Vagina (tissue), 2 donors: ENCODE measurements at regions not wholly inside any gene's neighbourhood (a gene's known extent, or its start where the extent isn't known, plus 50 kb on each side); places are given as distances from the start of the nearest gene placed in this dataset.

Experiments
- DNase-seq, 2 donors: peaks; one replicate each; pipeline ENCODE4 v3.0.0-alpha.2; 2017; ENCODE audit errors: extremely low spot score in 2 of 2
- H3K27ac ChIP-seq: fragments of 200-600 bp; sonication (generic); one replicate; pipeline ENCODE4 v1.5.1; 2019
- H3K27me3 ChIP-seq: fragments of 200-600 bp; sonication (generic); one replicate; pipeline ENCODE4 v1.5.1; 2019
- H3K36me3 ChIP-seq, 2 donors: fragments of 200-600 bp; sonication (generic); one replicate each; pipeline ENCODE4 v1.5.1; 2017 to 2019
- H3K4me1 ChIP-seq: fragments of 200-600 bp; sonication (generic); one replicate; pipeline ENCODE4 v1.5.1; 2019
- H3K4me3 ChIP-seq, 2 donors: fragments of 200-600 bp; sonication (generic); 1 replicate in 1 of 2; 2 replicates in 1 of 2; pipeline ENCODE4 v1.5.1; 2016 to 2019
- H3K9me3 ChIP-seq: fragments of 200-600 bp; sonication (generic); one replicate; pipeline ENCODE4 v1.5.1; 2019
- POLR2A ChIP-seq, 2 donors: fragments of 450-650 bp; IDR thresholded peaks; one replicate each; pipeline ENCODE4 v1.6.1; 2017; ENCODE audit warnings: antibody characterized with exemption in 2 of 2, mild to moderate bottlenecking in 2 of 2, moderate library complexity in 2 of 2
- POLR2AphosphoS5 ChIP-seq, 2 donors: sonication (generic); formaldehyde crosslinking; IDR thresholded peaks; one replicate each; pipeline ENCODE4 v1.9.0; 2017; ENCODE audit warnings: antibody characterized with exemption in 2 of 2, mild to moderate bottlenecking in 2 of 2, low read depth in 1 of 2; ENCODE audit not compliant: insufficient read depth in 1 of 2
- intact Hi-C: fragments of 100-400 bp; cut with DNase I; formaldehyde crosslinking; loops from one replicate; pipeline ENCODE4 v1.15.1; 2023
- TF ChIP-seq, protein P1 (sequence below), 3 experiments: fragments of 450-650 bp in 2 of 3; fragments of 200-600 bp in 1 of 3; sonication (generic) in 1 of 3; IDR thresholded peaks; one replicate each; pipeline ENCODE4 v1.5.1; 2017 to 2019; ENCODE audit warnings: antibody characterized with exemption in 3 of 3, mild to moderate bottlenecking in 2 of 3, moderate library complexity in 2 of 3

DNA sequence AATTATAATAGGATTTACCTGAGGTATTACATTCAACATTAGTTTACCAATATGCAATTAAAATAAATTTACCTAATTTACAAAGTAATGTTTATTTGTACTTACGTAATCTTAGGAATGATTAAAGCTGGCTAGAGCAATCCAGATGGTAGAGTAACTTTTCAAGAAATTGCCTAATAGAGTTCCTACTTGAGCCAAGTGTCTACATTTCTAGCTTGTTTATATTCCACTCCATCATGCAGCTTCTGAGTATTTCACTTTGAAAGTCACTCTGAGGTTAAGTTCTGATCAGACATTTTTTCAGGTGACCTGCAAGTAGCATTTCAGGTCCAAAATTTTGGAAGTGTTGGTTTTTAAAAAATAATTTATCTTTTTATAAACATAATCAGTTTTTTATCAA, 1080.7 kb downstream of the TRHDE start:
- H3K27me3 ChIP-seq = no peaks in the 10 kb centered on the region
- H3K9me3 ChIP-seq = no peaks in the 10 kb centered on the region
- H3K27ac ChIP-seq = no peak overlapping the region
- TF ChIP-seq POLR2A (IDR thresholded peaks at IDR 0.05) (no peak), POLR2AphosphoS5 (IDR thresholded peaks at IDR 0.05; ENCODE audit: insufficient read depth in 1 of 2, low read depth in 1 of 2) (no peak)
- TF ChIP-seq, protein P1, sequence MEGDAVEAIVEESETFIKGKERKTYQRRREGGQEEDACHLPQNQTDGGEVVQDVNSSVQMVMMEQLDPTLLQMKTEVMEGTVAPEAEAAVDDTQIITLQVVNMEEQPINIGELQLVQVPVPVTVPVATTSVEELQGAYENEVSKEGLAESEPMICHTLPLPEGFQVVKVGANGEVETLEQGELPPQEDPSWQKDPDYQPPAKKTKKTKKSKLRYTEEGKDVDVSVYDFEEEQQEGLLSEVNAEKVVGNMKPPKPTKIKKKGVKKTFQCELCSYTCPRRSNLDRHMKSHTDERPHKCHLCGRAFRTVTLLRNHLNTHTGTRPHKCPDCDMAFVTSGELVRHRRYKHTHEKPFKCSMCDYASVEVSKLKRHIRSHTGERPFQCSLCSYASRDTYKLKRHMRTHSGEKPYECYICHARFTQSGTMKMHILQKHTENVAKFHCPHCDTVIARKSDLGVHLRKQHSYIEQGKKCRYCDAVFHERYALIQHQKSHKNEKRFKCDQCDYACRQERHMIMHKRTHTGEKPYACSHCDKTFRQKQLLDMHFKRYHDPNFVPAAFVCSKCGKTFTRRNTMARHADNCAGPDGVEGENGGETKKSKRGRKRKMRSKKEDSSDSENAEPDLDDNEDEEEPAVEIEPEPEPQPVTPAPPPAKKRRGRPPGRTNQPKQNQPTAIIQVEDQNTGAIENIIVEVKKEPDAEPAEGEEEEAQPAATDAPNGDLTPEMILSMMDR (IDR thresholded peaks at IDR 0.05) = no peak
- intact Hi-C loops = no loop called here
- DNase-seq = no peak
- H3K36me3 ChIP-seq = no peaks in the 10 kb centered on the region
- H3K4me3 ChIP-seq = no peak overlapping the region
- no peaks in the 10 kb centered on the region for H3K4me1 ChIP-seq

DNA sequence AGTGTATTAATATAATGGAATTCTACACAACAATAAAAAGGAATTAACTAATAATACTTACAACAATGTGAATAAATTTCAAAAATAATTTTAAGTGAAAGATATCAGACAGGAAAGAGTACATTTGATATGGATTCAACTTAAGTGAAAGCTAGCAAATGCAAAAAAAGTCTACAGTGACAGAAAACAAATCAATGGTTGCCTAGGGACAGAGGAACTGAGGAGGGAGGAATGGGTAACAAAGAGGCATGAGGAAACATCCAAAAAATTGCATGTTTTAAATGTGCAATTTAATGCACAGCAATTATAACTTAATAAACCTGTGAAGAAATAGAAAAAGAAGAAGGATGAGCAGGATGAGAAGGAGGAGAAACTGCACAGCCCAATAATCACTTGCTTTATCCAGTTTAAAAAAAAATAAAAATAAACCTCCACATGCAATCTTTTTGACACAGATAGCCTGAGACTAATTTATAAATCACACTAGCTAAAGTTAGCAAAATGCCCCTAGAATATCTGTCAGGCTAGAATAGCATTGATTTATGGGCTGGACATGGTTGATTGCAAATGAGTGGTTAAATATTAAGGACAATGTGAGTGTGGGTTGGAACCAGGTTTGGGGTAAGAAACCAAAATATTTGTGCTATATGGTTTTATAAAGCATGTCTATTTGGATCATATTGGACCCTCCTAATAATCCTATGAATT, 1089.1 kb downstream of the TRHDE start:
- no peak for DNase-seq
- intact Hi-C loops = no loop called here
- Histone ChIP-seq H3K27ac (no peak overlapping the region), H3K4me3 (no peak overlapping the region), H3K27me3 (no peaks in the 10 kb centered on the region), H3K36me3 (no peaks in the 10 kb centered on the region), H3K4me1 (no peaks in the 10 kb centered on the region), H3K9me3 (no peaks in the 10 kb centered on the region)
- no peak for TF ChIP-seq POLR2A (IDR thresholded peaks at IDR 0.05)
- TF ChIP-seq, protein P1 (IDR thresholded peaks at IDR 0.05) = no peak
- no peak for TF ChIP-seq POLR2AphosphoS5 (IDR thresholded peaks at IDR 0.05; ENCODE audit: insufficient read depth in 1 of 2, low read depth in 1 of 2)

DNA sequence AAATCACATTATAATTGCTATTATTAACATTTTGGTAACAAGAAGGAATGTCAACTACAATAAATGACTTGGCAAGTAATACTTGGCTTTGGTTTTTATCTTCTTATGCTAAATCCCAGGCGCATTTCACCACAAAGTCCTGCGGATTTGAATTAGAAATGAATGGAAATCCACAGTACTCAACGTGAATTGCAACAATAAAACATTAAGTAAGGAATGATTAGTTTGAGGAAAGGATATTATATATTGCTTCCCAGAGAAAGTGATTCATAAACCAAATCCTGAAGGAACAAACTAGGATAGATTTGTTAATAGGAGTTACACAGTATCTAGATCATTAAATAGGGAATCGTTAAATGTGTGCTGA, 1089.7 kb downstream of the TRHDE start:
- intact Hi-C loops = no loop called here
- Histone ChIP-seq H3K36me3 (no peaks in the 10 kb centered on the region), H3K9me3 (no peaks in the 10 kb centered on the region), H3K4me1 (no peaks in the 10 kb centered on the region), H3K4me3 (no peak overlapping the region), H3K27me3 (no peaks in the 10 kb centered on the region), H3K27ac (no peak overlapping the region)
- DNase-seq = no peak
- TF ChIP-seq POLR2AphosphoS5 (IDR thresholded peaks at IDR 0.05; ENCODE audit: insufficient read depth in 1 of 2, low read depth in 1 of 2) = no peak
- TF ChIP-seq, protein P1 (IDR thresholded peaks at IDR 0.05) = no peak
- TF ChIP-seq POLR2A (IDR thresholded peaks at IDR 0.05) = no peak

DNA sequence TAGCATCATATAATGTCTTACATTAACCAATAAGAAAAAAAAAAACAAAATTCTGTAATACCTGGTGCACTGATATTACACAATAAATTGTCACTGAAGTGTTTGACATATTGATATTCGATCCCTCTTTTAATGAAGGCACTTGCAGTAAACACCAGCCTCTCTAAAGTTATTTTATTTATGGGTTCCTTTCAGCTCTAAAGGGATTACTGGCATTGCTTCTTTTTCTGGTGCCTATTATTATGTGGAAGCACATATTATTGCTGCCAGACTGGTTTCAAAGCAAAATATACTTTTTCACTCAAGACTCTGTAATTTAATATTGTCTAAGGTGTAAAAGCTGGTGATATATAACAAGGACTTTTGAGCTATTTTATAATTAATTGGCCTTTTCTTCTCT, 1090.5 kb downstream of the TRHDE start:
- no peaks in the 10 kb centered on the region for H3K4me1 ChIP-seq
- intact Hi-C loops = no loop called here
- H3K36me3 ChIP-seq = no peaks in the 10 kb centered on the region
- DNase-seq = no peak
- H3K27ac ChIP-seq = no peak overlapping the region
- no peaks in the 10 kb centered on the region for H3K27me3 ChIP-seq
- no peaks in the 10 kb centered on the region for H3K9me3 ChIP-seq
- TF ChIP-seq, protein P1 (IDR thresholded peaks at IDR 0.05) = no peak
- H3K4me3 ChIP-seq = no peak overlapping the region

DNA sequence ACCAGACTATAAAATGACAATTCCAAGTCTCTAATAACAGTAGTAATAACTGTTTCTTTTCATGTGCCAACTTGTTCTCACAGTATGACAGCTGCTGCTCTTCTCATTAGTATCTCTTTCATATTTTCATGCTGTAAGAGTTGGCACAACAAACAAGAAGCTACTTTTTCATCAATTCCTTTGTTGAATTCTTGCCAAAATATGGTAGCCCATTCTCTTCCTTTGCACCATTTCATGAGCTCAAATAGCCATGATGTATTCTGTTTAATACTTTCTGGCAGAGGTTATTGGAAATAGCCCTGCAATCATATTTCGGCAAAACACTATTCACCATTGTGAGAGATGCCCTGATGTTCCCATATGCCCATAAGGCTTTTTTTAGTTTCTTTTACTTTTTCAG, 1100.7 kb downstream of the TRHDE start:
- Histone ChIP-seq H3K36me3 (no peaks in the 10 kb centered on the region), H3K27ac (no peak overlapping the region), H3K9me3 (no peaks in the 10 kb centered on the region), H3K27me3 (no peaks in the 10 kb centered on the region), H3K4me1 (no peaks in the 10 kb centered on the region), H3K4me3 (no peak overlapping the region)
- TF ChIP-seq, protein P1 (IDR thresholded peaks at IDR 0.05) = no peak
- TF ChIP-seq POLR2AphosphoS5 (IDR thresholded peaks at IDR 0.05; ENCODE audit: insufficient read depth in 1 of 2, low read depth in 1 of 2) (no peak), POLR2A (IDR thresholded peaks at IDR 0.05) (no peak)
- intact Hi-C loops = no loop called here
- DNase-seq = no peak
